Stimulated activated CD4-positive, alpha-beta T cell treated with anti-CD3 and anti-CD28 coated beads, Interleukin-12 subunit alpha, Interleukin-12 subunit beta, amount 100 ng/mL, for 24 hours (primary cell): ENCODE measurements at regions not wholly inside any gene's neighbourhood (a gene's known extent, or its start where the extent isn't known, plus 50 kb on each side); places are given as distances from the start of the nearest gene placed in this dataset.

ENCODE experiments used
- DNase-seq, 2 experiments: peaks; one replicate each; pipeline ENCODE4 v3.0.0-alpha.2; 2020; ENCODE audit warnings: low read depth in 2 of 2

DNA sequence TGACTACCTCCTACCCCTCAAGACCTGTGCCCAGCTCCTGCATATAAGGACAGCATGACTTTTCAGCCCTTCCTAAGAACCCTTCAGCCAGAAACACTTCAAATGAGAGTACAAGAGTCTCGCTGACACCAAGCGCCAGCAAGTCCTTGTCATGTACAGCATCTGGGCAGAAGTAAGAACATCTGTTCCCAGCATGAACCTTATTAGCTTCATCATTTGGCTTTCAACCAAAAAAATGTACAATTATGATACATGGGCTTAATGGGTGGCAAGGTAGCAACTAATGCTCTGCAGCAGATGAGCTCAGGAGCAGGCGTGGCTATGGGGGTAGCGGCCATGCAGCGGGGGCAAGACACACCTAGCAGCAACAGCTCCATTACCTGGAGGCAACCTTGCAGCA lies 487.6 kb downstream of the COG6 start:
- no peak for DNase-seq

DNA sequence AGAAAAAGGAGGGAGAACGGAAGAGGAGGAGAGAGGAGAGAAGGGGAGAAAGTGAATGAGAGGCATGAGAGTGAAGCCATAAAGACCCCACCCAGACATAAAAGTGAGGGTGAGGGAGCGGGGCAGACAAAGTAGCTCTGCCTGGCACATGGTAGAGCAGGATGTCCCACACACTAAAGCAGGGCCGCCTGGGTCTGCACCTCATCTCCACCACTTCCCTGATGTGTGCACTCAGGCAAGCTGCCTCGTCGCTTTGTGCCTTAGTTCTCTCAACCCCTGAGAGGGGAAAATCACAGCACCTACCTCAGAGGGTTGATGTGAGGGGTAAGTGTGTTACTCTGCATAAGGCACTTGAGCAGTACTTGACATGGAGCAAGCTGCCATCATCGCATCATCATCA lies 488.1 kb downstream of the COG6 start:
- DNase-seq, result no peak

DNA sequence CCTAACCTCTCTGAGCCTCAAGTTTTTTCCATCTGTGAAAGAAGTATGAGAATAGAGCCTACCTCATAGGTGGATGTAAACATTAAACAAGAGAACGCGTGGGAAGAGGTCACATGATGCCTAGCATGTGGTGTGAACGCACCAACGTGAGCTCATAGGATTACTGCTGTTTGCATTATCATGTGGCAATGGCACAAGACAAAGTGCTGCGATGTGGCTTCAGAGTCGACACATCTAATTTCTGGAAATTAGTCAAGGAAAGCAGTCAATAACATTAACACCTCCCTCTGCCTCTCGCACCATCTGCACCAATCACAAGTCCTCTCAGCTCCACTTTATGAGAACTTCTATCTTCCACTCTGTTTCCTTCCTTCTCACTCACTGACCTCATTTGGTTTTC lies 489.7 kb downstream of the COG6 start:
- no peak for DNase-seq

DNA sequence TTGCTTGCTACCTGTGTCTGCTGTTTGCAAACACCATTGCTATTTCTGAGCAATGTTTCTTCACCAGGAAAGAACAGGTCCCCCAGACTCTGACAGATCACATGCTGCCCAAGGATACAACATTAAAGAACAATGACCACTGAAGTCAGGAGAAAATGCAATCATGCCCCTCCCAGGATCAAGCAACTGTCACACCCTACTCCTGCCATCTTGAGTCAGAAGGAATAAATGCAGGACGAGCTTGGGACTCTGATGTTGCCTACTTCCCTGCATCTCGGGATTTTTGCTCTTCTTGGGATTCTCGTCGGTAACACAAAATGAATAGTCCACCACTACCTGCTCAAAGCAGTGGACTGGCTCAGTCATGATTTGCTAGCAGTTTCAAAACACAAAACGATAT lies 490.6 kb downstream of the COG6 start:
- no peak for DNase-seq

DNA sequence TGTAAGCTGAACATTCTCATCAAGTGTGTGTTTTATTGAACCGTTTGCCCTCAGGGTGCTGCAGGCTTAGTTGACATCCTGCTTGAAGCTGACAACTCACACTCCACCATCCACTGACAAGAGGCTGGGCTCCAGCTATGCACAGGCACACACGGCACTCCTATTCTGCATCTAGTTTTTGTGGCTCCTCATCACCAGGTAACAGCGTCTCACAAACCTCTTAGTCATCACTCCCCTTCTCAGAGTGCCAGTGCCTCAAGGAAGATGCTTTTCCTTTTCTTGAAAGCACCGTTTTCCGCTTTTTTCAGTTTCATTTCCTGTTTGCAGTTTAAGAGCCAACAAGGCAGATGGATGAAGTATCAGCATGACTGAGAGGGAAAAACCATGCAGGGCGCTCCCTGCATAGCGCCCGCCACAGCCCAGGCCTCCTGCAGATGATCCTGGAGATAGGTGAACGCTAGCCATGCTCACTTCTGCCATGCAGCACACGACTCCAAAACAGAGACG lies 491.2 kb downstream of the COG6 start:
- DNase-seq, result no peak

DNA sequence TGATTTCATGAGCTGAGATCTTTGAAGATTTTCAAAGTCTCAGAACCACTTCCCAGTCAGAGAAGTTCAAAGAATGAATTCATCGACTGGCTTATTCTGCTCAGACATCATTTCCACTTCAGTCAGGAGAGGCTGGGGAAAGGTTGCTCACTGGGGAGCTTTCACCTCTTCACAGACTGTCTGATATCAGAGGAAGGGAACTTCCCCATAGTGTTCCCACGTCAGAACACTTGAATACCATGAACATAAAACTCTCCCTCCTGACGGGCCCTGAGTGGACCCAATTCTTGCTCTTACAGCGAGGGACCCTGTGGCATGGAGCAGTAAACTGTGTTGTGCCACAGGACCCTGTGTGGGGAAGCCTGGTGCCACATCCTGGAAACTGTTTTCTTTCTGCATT lies 492.6 kb downstream of the COG6 start:
- no peak for DNase-seq

DNA sequence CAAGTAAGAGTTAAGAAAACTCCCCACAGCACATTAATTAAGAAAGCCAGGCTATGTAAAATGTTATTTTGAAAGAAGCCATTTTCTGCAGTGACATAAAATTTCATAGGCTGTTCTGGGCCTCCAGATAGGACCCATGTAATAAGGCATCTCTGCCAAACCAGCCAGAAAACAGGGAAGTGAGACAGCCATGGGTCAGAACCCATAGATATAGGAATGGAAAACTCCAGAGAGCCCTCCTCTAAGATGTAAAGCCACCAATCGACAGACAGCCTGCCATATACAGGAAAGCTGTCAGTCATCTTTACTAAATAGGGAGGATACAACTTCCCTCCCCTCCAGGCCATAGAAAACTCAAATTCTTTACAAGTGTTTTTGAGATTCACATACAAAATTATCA lies 493.3 kb downstream of the COG6 start:
- DNase-seq, result no peak

DNA sequence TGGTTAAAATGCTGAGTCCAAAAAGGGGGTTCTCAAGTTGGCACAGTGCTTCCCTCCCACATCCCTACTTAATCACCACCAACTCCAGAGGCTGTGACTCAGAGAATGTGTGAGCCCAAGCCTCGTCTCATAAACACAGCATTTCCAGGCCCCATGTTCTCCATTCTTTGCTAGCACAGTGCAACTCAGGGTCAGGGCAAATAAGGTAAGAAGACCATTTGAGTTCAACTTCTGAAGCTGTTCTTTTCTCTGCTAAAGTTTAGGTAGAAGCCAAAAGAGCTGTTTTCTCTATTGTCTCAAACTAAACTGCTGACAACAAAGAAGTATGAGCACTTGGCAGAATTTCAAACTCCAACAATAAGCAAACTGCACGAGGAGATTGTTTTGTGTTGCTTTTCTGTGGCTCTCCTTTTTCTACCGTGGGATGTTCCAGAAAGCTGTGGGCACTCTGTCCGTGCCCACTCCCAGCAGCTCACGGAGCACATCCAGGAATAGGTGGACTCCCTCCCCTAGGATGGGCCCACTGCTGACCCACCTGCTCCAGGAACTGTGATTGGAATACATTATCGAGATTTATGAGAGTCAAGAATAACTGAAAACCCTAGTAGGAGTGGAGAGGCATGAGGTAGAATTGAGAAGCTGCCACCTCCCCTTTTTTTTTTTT lies 494.3 kb downstream of the COG6 start:
- no peak for DNase-seq

DNA sequence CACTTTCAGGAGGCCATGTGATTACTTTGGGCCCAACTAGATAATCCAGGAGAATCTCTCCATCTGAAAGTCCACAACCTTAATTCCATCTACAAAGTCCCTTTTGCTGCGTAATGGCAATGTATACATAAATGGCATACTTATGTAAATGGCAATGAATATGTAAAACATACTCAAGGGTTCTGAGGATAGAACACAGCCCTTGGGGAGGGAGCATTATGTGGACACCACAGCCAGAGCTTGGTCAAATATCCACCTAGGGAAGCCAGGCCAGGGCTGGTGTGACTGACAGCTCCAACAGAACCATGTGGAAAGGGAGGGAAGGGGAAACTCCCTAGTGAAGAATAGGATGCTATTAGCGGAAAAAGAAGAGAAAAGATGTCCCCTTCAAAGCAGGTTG lies 496.2 kb downstream of the COG6 start:
- DNase-seq, result no peak

DNA sequence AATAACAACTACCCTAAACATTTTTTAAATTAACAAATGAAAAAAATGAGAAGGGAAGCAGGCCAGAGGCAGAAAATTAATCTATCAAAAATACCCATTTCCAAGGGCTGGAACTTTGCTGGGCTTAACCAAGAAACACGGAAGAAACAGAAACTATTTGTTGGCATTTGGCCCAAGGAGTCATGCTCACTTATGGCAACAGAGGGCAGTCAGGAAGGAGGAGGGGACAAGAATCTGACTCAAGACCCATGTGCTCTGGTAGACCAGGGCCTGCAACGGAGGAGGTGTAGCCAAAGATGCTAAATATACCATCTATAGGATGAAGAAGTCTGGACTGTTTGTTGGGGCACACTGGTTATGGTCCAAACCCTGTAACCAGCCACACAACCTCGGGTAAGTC lies 496.7 kb downstream of the COG6 start:
- no peak for DNase-seq

DNA sequence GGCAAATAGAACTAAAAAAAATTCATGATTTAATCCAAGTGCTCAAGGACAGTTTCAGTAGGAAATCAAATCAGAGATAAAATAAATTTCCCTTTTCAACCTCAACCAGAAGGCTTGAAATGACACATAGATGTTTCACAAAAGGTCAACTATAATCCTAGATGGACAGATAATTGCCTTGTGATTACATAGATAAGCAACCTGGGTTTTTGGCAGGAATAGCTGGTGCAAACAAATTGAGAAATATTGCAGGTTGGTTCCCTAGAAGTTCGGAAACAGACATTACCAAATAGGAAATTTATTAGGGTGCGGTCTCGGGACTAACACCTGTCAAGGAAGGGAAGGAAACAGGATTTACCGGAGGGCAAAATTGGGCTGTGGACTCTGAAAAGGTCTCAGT lies 497.5 kb downstream of the COG6 start:
- DNase-seq, result no peak

DNA sequence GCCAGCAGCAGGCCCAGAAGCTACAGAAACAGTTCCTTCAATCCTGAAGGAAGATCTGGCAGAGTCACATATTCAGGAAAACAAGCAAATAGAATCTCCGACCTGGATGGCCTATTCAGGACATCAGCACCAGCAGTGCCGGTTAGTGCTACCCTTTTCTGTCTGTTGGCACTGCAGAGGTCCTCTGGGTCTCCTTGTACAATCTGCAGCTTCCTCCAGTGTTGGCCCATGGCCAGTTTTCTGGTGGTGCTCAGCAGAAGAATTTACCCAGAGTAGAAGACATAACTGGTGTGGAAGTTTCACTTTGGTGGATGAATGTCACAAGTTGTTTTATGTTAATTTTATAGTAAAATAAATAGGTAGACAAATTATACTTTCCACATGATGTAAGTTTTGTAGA lies 498.1 kb downstream of the COG6 start:
- DNase-seq, result no peak

DNA sequence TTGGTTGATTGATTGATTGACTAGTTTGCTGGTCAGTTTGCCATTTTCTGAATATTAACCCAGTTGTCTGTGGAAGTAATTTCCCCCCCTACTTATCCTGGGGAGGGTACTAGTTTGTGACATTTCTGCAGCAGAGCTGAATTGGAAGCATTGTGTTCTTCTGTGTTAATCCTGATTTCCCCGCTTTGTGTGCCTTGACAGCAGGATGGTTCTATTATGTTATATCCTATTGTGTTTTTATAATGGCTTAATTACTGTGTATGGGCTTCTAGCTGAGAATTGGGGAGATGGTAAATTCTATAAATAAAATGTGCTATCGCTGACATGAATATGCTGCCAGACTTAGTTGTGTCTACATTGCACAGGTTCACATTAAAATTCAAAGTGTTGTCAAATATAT lies 499.7 kb downstream of the COG6 start:
- no peak for DNase-seq

DNA sequence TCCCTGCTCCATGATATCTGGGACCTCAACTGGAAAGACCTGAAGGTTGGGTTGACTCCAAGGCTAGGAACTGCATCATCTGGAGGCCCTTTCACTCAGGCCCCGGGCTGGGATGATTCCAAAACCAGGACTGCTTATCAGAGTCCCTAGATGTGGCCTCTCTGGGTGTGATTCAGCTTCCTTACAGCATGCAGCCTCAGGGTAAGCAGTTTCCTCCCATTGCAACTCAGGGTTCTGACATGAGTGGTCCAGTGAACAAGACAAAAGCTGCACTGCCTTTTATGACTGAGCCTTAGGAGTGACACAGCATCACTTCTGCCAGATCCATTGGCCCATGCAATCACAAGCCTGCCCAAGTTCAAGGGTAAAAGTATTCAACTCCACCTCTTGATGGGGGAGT lies 502.8 kb downstream of the COG6 start:
- no peak for DNase-seq

DNA sequence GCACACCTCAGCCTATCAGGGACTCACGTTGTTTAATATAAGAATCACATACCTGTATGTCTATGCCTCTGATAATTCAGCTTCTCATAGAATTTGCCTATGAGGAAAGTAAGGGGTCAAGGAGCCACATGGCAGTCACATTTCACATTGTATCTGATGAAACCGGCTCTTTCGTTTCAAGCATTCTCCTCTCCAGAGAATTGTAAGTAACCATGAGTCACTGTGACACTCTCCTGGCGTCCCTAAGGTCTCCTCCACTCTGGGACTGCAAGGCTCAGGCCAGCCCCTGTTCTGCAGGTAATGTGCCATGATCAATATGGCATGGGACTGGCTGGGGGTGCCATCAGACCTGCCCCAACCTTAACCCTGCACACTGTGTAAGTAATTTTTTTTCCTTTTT lies 503.3 kb downstream of the COG6 start:
- no peak for DNase-seq

DNA sequence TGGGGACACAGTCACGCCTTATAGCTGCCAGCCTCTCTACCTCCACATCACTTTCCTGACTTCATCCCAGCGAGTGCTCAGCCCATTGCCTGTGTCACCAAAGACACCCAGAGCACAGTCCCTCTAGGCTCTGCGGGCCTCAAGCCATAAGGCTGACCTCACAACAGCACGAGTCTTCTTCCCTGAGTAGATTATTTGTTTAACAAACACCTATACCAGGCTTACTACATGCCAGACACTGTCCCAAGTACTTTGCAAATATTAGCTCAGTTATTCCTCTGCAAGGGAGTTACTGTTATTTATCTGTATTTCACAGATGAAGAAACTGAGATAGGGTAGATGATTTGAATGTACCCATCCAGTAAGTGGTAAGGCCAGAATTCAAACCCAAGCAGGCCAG lies 504.3 kb downstream of the COG6 start:
- DNase-seq, result no peak

DNA sequence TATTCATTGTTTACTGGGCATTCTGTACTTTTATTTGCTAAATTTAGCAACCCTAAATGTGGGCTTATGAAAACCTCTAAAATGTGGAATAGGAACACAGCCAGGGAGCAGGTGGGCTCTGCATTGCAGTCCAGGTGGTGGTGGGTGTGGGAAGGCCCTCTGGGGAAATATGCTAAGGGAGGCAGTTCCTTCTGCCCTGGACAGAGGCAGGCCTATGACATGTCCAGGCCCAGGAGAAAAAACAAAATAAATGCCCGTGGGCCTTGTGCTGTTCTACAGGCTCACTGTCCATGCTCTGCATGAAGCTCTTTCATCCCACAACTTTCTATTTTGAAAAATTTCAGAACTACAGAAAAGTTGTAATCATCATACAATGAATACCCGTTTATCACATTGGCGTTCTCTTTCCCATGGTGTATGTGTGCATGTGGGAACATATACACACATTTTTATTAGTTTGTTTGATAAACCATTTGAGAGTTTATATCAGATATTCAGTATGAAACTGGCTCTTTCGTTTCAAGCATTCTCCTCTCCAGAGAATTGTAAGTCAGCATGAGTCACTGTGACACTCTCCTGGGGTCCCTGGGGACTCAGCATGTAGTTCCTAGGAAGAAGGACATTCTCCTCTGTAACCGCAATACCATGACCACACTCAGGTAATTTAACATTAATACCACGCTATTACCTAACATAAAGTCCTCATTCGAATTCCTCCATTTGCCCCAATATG lies 505.3 kb downstream of the COG6 start:
- no peak for DNase-seq

DNA sequence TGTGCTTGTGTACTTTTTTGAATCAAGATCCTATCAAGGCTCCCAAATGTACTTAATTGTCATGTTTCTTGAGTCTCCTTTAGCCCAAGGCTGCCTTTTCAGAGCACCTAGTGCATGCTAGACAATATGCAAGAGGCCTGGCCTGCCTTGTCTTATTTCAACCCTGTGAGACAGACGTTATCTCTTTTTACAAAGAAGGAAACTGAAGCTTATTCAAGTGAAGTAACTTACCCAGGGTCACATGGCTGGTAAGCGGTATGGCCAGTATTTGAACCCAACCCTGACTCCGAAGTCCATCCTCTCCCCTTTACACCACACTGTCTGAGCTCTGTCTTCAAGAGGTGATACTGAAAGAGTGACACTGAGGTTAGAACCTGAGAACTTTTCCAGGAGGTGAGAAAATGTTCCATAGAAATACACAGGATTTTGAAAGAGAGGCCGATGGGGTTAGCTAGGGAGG lies 505.1 kb downstream of the FOXO1 start:
- DNase-seq, result no peak

DNA sequence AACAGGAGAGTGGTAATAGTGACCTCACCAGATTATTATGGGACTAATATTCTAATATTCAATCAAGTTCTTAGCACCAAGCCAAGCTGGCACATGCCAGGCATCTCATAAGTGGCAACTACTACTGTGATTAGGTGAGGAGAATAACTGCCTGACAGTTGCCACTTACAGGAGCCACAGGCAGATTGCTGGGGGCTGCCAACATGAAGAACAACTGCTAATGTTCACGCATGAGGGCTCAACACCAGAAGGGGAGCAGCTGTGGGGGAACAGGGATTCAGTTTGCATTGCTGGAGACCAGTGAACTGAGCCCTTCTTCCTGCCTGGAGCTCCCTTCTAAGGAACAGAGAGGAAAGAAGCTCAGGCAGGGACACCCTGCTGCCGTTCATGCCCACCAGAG lies 504.5 kb downstream of the FOXO1 start:
- DNase-seq, result no peak

DNA sequence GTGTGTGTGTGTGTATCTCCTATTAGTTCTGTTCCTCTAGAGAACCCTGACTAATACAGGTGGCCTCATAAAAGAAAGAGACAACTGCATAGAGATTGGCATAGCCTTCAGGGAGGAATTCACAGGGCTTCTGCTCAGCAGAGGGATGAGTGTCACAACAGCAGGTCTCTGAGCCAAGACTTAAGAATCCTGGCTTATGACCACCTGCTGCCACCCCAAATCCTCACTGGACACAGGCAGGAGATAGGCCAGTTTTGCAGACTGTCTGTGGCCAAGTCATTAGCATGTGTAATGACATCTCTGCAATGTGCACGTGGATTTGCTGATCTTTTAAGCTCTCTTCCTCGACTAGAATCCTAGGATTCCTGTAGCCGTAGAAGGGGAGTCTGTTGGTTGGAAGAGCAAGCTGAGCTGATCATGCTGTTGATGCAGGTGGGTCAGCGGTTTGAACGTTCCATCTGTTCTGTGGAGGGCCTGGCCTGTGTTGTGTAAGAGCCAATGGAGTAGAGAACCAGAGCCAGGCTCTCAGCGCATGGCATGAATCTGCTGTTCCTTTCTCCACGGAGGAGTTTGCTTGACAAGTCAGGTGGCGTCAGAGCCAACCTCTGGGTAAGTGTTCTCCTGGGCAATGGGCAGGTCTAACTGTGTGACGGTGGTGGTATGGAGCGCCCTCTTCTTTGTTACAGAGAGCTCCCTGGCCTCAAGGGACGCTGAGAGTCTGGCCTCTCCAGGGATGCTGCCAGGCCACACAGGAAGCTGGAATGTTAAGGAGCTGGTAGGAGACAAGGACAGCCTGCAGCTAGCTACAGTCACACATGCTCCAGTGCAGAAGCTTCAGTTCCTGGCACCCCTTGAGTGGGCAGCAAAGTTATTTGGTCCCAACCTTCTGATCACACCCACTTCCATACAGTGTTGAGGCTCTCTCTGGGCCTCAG lies 503.1 kb downstream of the FOXO1 start:
- DNase-seq, result no peak

DNA sequence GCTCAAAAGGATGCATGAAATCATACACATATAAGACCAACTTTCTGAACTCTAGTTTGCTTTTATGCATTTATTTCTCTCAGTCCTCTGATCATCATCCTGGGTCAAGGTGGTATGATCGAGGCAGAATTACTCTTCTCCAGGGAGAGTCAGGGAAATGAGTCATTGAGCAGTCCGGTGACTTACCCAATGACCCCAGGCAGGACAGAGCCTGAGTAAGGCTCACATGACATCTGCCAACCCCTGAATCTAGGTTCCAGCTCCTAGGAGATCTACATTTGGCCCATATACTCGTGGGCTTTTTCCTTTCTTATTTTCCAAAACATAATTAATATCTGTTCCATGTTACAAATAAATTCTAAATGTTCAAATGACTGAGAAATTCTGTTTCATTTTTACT lies 502.3 kb downstream of the FOXO1 start:
- no peak for DNase-seq

DNA sequence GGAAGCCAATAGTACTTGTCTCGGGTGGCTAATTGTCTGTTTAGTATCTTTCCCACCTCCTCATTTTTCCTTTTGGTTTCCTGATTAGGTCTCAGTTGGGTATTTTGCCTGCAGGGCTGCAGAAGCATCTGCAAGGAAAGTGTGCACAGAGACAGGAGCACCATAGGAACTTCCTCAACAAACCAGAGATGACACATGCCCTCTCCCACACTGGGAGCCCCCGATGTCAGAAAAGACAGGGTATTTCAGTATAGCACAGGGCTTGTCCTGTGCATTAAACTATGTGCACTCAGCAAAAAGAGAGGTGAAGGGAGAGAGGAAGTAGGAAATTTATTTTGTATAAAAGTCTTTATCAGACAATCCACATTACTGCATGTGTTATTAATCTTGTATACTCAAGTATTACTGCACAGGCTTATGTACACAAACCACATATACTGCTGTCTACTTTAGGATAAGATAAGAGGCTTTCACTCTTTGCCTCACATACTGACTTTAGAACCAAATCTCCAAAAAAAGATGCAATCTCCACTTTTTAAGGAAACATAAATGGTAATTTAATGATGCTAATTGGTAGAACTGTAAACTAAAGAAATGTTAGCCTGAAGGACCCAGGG lies 501.0 kb downstream of the FOXO1 start:
- DNase-seq, result no peak
